Gastroesophageal sphincter (tissue), 3 donors: ENCODE measurements at regions not wholly inside any gene's neighbourhood (a gene's known extent, or its start where the extent isn't known, plus 50 kb on each side); places are given as distances from the start of the nearest gene placed in this dataset.

ENCODE experiments used
- CTCF ChIP-seq, 4 experiments: fragments of 200-600 bp in 2 of 4; fragments of 450-650 bp in 2 of 4; sonication (generic) in 1 of 4; IDR thresholded peaks; one replicate each; pipeline ENCODE4 v1.5.1; 2017 to 2019; ENCODE audit warnings: antibody characterized with exemption in 4 of 4, mild to moderate bottlenecking in 2 of 4, moderate library complexity in 2 of 4
- POLR2AphosphoS5 ChIP-seq: sonication (generic); formaldehyde crosslinking; IDR thresholded peaks from one replicate; pipeline ENCODE4 v1.6.1; 2017; ENCODE audit warnings: antibody characterized with exemption

GRCh38 chr22:20641919-20642579 is 131.9 kb upstream of the SERPIND1 start:
- TF ChIP-seq POLR2AphosphoS5 (no peak), CTCF (IDR thresholded peaks at IDR 0.05) (no peak)
